ENCODE measurements at regions not wholly inside any gene's neighbourhood (a gene's known extent, or its start where the extent isn't known, plus 50 kb on each side); places are given as distances from the start of the nearest gene placed in this dataset.
A peak's percentile ranks its signal among the peaks of the same experiment; 100 is the strongest.

- H3K9me3 Mint-ChIP-seq, result no peaks in the 10 kb centered on the region
- no peak overlapping the region for H2BK120ac ChIP-seq (ENCODE audit: low read depth, low read length, poor library complexity, severe bottlenecking)
- H3K79me2 ChIP-seq (ENCODE audit: insufficient read depth, low read length), result no peaks in the 10 kb centered on the region
- H2AFZ ChIP-seq (ENCODE audit: low read length), result no peak overlapping the region
- no peak overlapping the region for H3T11ph ChIP-seq (ENCODE audit: low read length)
- H2BK20ac ChIP-seq (ENCODE audit: low read depth, low read length, poor library complexity, severe bottlenecking), result no peak overlapping the region
- H4K91ac ChIP-seq (ENCODE audit: insufficient read length, low read depth, low read length), result no peak overlapping the region
- DNase-seq, result no peak
- H2AK5ac ChIP-seq (ENCODE audit: insufficient read length, low read length), result no peak overlapping the region
- no peaks in the 10 kb centered on the region for H4K20me1 ChIP-seq (ENCODE audit: control insufficient read depth, insufficient read depth, insufficient read length)
- H3K9me3 ChIP-seq (ENCODE audit: control insufficient read depth, low read depth, low read length), result no peaks in the 10 kb centered on the region
- WGBS (ENCODE audit: extremely low coverage, insufficient read length, low lambda C conversion rate), result no CpG with 5 or more reads among the region's 4 CpGs
- no peak overlapping the region for H3K18ac ChIP-seq (ENCODE audit: insufficient read length, low read depth, low read length)
- no peak overlapping the region for H3K4ac ChIP-seq (ENCODE audit: low read depth, low read length)
- H4K8ac ChIP-seq (replicated peaks; ENCODE audit: insufficient read length, low read depth, low read length), result no peak overlapping the region
- H3K36me3 Mint-ChIP-seq (ENCODE audit: insufficient read depth in 1 of 3, low read depth in 3 of 3), result no peaks in the 10 kb centered on the region
- no peaks in the 10 kb centered on the region for H3K27me3 ChIP-seq (ENCODE audit: insufficient read depth, low read length)
- no peak overlapping the region for H3K27ac ChIP-seq (ENCODE audit: insufficient read length, low read depth, low read length)
- no peak overlapping the region for H4K5ac ChIP-seq (ENCODE audit: insufficient read length, low read depth, low read length)
- TF ChIP-seq CTCF (conservative IDR thresholded peaks at IDR 0.05), result no peak
- H2BK15ac ChIP-seq (ENCODE audit: low read depth, low read length), result no peak overlapping the region
- no peak overlapping the region for H2BK12ac ChIP-seq (ENCODE audit: insufficient read length, low read depth, low read length)
- H3K4me1 Mint-ChIP-seq, result no peaks in the 10 kb centered on the region
- no peak overlapping the region for H3K56ac ChIP-seq (ENCODE audit: insufficient read length, low read depth, low read length)
- peak overlapping the region in 1 of 3 experiments; percentile 85; a peak in 1 of 7 replicates for H3K27ac Mint-ChIP-seq
- H3K27me3 Mint-ChIP-seq (ENCODE audit: low read depth), result no peaks in the 10 kb centered on the region
- no peak overlapping the region for H3K4me3 Mint-ChIP-seq
- H3K23me2 ChIP-seq (ENCODE audit: insufficient read length, low read depth, low read length, poor library complexity, severe bottlenecking), result no peaks in the 10 kb centered on the region
- no peak overlapping the region for H3K9ac ChIP-seq (ENCODE audit: extremely low read depth, insufficient read length, low read length)
- no peak overlapping the region for H3K23ac ChIP-seq (ENCODE audit: insufficient read length, low read depth, low read length)
- H3K4me1 ChIP-seq (ENCODE audit: insufficient read depth, low read length), result no peaks in the 10 kb centered on the region
- no peaks in the 10 kb centered on the region for H3K79me1 ChIP-seq (ENCODE audit: insufficient read depth, low read depth, low read length, poor library complexity, severe bottlenecking)
- no peak overlapping the region for H2BK5ac ChIP-seq (ENCODE audit: insufficient read length, low read length)
- H3K4me2 ChIP-seq (ENCODE audit: insufficient read depth, insufficient read length, low read length), result no peak overlapping the region
- H3K14ac ChIP-seq (ENCODE audit: insufficient read depth, low read length), result no peak overlapping the region
Measured at GRCh38 chr3:99325402-99325801, 313.0 kb upstream of the COL8A1 start.
